ENCODE measurements at regions not wholly inside any gene's neighbourhood (a gene's known extent, or its start where the extent isn't known, plus 50 kb on each side); places are given as distances from the start of the nearest gene placed in this dataset.
"Not testable (repeated sequence)": the region's sequence is repeated elsewhere in the genome, so short reads cannot be mapped to it uniquely, and the experiment has no call there.

- peak; percentile 92 for DNase-seq
These were observed 59.1 kb downstream of the ZNF467 start for GRCh38 chr7:149714081-149714909.

- DNase-seq = no peak
These were observed 59.7 kb downstream of the ZNF467 start for GRCh38 chr7:149713731-149714068.

- DNase-seq = no peak
These were observed 60.2 kb downstream of the ZNF467 start for GRCh38 chr7:149713061-149713730.

GRCh38 chr7:149708026-149708425, 65.4 kb downstream of the ZNF467 start:
- DNase-seq = no peak

- DNase-seq = no peak
These were observed 65.9 kb downstream of the ZNF467 start for GRCh38 chr7:149707448-149707886.

GRCh38 chr7:149706398-149706797, 67.0 kb downstream of the ZNF467 start:
- DNase-seq = no peak

GRCh38 chr7:149704507-149704906, 68.9 kb downstream of the ZNF467 start:
- DNase-seq = no peak

- DNase-seq = no peak
These were observed 70.2 kb downstream of the ZNF467 start for GRCh38 chr7:149703044-149703650.

- DNase-seq = no peak
These were observed 71.7 kb downstream of the ZNF467 start for GRCh38 chr7:149701495-149702240.

GRCh38 chr7:149697767-149698166, 75.6 kb downstream of the ZNF467 start:
- not testable (repeated sequence) for DNase-seq

GRCh38 chr7:149696280-149696679, 77.1 kb downstream of the ZNF467 start:
- DNase-seq = no peak

- DNase-seq = no peak
These were observed 80.8 kb downstream of the ZNF467 start for GRCh38 chr7:149692557-149692982.

GRCh38 chr7:149692056-149692455, 81.3 kb downstream of the ZNF467 start:
- DNase-seq = no peak

- no peak for DNase-seq
These were observed 82.5 kb downstream of the ZNF467 start for GRCh38 chr7:149690688-149691446.

GRCh38 chr7:149689291-149689721, 84.1 kb downstream of the ZNF467 start:
- DNase-seq = no peak

GRCh38 chr7:149688836-149689235, 84.6 kb downstream of the ZNF467 start:
- DNase-seq = no peak

- DNase-seq = not testable (repeated sequence)
These were observed 85.6 kb downstream of the ZNF467 start for GRCh38 chr7:149687820-149688219.

- no peak for DNase-seq
These were observed 86.9 kb downstream of the ZNF467 start for GRCh38 chr7:149686449-149686848.

- no peak for DNase-seq
These were observed 87.4 kb downstream of the ZNF467 start for GRCh38 chr7:149686011-149686410.

- DNase-seq = no peak
These were observed 87.9 kb downstream of the ZNF467 start for GRCh38 chr7:149685455-149685854.

GRCh38 chr7:149683898-149684297, 89.5 kb downstream of the ZNF467 start:
- DNase-seq = no peak

GRCh38 chr7:149683181-149683580, 90.2 kb downstream of the ZNF467 start:
- no peak for DNase-seq
